ENCODE measurements at regions not wholly inside any gene's neighbourhood (a gene's known extent, or its start where the extent isn't known, plus 50 kb on each side); places are given as distances from the start of the nearest gene placed in this dataset.

- CTCF ChIA-PET: no interaction called here
- no peak for DNase-seq (ENCODE audit: low spot score)
- no peaks in the 10 kb centered on the region for H3K36me3 ChIP-seq (ENCODE audit: insufficient read depth, low read length, poor library complexity, severe bottlenecking)
- H3K27me3 ChIP-seq (replicated peaks; ENCODE audit: insufficient read depth, low read depth, low read length, poor library complexity): no peaks in the 10 kb centered on the region
- intact Hi-C loops (cut with micrococcal nuclease; ENCODE audit: unreplicated experiment): no loop called here
- H3K4me3 ChIP-seq (ENCODE audit: low read depth, low read length, poor library complexity, severe bottlenecking): no peak overlapping the region
- TF ChIP-seq, protein P1, sequence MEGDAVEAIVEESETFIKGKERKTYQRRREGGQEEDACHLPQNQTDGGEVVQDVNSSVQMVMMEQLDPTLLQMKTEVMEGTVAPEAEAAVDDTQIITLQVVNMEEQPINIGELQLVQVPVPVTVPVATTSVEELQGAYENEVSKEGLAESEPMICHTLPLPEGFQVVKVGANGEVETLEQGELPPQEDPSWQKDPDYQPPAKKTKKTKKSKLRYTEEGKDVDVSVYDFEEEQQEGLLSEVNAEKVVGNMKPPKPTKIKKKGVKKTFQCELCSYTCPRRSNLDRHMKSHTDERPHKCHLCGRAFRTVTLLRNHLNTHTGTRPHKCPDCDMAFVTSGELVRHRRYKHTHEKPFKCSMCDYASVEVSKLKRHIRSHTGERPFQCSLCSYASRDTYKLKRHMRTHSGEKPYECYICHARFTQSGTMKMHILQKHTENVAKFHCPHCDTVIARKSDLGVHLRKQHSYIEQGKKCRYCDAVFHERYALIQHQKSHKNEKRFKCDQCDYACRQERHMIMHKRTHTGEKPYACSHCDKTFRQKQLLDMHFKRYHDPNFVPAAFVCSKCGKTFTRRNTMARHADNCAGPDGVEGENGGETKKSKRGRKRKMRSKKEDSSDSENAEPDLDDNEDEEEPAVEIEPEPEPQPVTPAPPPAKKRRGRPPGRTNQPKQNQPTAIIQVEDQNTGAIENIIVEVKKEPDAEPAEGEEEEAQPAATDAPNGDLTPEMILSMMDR (conservative IDR thresholded peaks at IDR 0.05; ENCODE audit: low read depth, low read length): no peak
- no peak for TF ChIP-seq EZH2 (IDR thresholded peaks at IDR 0.05; ENCODE audit: borderline replicate concordance, low read depth, low read length, poor library complexity, severe bottlenecking)
- POLR2A ChIA-PET (ENCODE audit: low non-redundant PET): no interaction called here
- no peaks in the 10 kb centered on the region for H3K4me1 ChIP-seq (ENCODE audit: insufficient read depth, low read length, poor library complexity, severe bottlenecking)
- no TSS peak for BruUV-seq (replicated peaks)
- no peak overlapping the region for H3K27ac ChIP-seq (ENCODE audit: low read depth, low read length, poor library complexity, severe bottlenecking)
- H3K9me3 ChIP-seq (ENCODE audit: low read depth, low read length, poor library complexity, severe bottlenecking): no peaks in the 10 kb centered on the region
Observed at GRCh38 chr20:48007351-48007750, 222.1 kb upstream of the SULF2 start.

GRCh38 chr20:48006036-48006833 lies 221.0 kb upstream of the SULF2 start:
- ChIA-PET CTCF (no interaction called here), POLR2A (ENCODE audit: low non-redundant PET) (no interaction called here)
- Histone ChIP-seq H3K27me3 (replicated peaks; ENCODE audit: insufficient read depth, low read depth, low read length, poor library complexity) (no peaks in the 10 kb centered on the region), H3K4me3 (ENCODE audit: low read depth, low read length, poor library complexity, severe bottlenecking) (no peak overlapping the region), H3K36me3 (ENCODE audit: insufficient read depth, low read length, poor library complexity, severe bottlenecking) (no peaks in the 10 kb centered on the region), H3K27ac (ENCODE audit: low read depth, low read length, poor library complexity, severe bottlenecking) (no peak overlapping the region), H3K9me3 (ENCODE audit: low read depth, low read length, poor library complexity, severe bottlenecking) (no peaks in the 10 kb centered on the region), H3K4me1 (ENCODE audit: insufficient read depth, low read length, poor library complexity, severe bottlenecking) (no peaks in the 10 kb centered on the region)
- TF ChIP-seq, protein P1 (conservative IDR thresholded peaks at IDR 0.05; ENCODE audit: low read depth, low read length): no peak
- no peak for TF ChIP-seq EZH2 (IDR thresholded peaks at IDR 0.05; ENCODE audit: borderline replicate concordance, low read depth, low read length, poor library complexity, severe bottlenecking)
- no peak for DNase-seq (ENCODE audit: low spot score)
- no TSS peak for BruUV-seq (replicated peaks)
- intact Hi-C loops (cut with micrococcal nuclease; ENCODE audit: unreplicated experiment): no loop called here

GRCh38 chr20:48003021-48003420 lies 217.7 kb upstream of the SULF2 start:
- no peak for DNase-seq (ENCODE audit: low spot score)
- H3K27me3 ChIP-seq (replicated peaks; ENCODE audit: insufficient read depth, low read depth, low read length, poor library complexity): no peaks in the 10 kb centered on the region
- CTCF ChIA-PET: no interaction called here
- no peak overlapping the region for H3K27ac ChIP-seq (ENCODE audit: low read depth, low read length, poor library complexity, severe bottlenecking)
- H3K4me1 ChIP-seq (ENCODE audit: insufficient read depth, low read length, poor library complexity, severe bottlenecking): no peaks in the 10 kb centered on the region
- TF ChIP-seq EZH2 (IDR thresholded peaks at IDR 0.05; ENCODE audit: borderline replicate concordance, low read depth, low read length, poor library complexity, severe bottlenecking): no peak
- TF ChIP-seq, protein P1 (conservative IDR thresholded peaks at IDR 0.05; ENCODE audit: low read depth, low read length): no peak
- POLR2A ChIA-PET (ENCODE audit: low non-redundant PET): no interaction called here
- H3K4me3 ChIP-seq (ENCODE audit: low read depth, low read length, poor library complexity, severe bottlenecking): no peak overlapping the region
- H3K9me3 ChIP-seq (ENCODE audit: low read depth, low read length, poor library complexity, severe bottlenecking): no peaks in the 10 kb centered on the region
- intact Hi-C loops (cut with micrococcal nuclease; ENCODE audit: unreplicated experiment): no loop called here
- BruUV-seq (replicated peaks): no TSS peak
- H3K36me3 ChIP-seq (ENCODE audit: insufficient read depth, low read length, poor library complexity, severe bottlenecking): no peaks in the 10 kb centered on the region

All from A673 (cell line).